DMS153 treated with DMSO at 0.1 percent for 48 hours (cell line): ENCODE measurements at regions not wholly inside any gene's neighbourhood (a gene's known extent, or its start where the extent isn't known, plus 50 kb on each side); places are given as distances from the start of the nearest gene placed in this dataset.
"Not testable (repeated sequence)": the region's sequence is repeated elsewhere in the genome, so short reads cannot be mapped to it uniquely, and the experiment has no call there.

Source experiments
- DNase-seq: peaks from one replicate; lab custom pipeline; 2025; ENCODE audit not compliant: unreplicated experiment; lab: John Stamatoyannopoulos, UW

- no peak for DNase-seq
Measured at GRCh38 chr4:19539201-19539600, 712.5 kb upstream of the SLIT2 start.

- DNase-seq = no peak
Measured at GRCh38 chr4:19534159-19534558, 717.5 kb upstream of the SLIT2 start.

GRCh38 chr4:19531906-19532848 lies 719.5 kb upstream of the SLIT2 start:
- no peak for DNase-seq

GRCh38 chr4:19523964-19524363 lies 727.7 kb upstream of the SLIT2 start:
- no peak for DNase-seq

GRCh38 chr4:19522966-19523365 lies 728.7 kb upstream of the SLIT2 start:
- DNase-seq = no peak

GRCh38 chr4:19520939-19521520 lies 730.7 kb upstream of the SLIT2 start:
- DNase-seq = no peak

GRCh38 chr4:19514276-19515070 lies 737.2 kb upstream of the SLIT2 start:
- DNase-seq = no peak

GRCh38 chr4:19512086-19512485 lies 739.6 kb upstream of the SLIT2 start:
- no peak for DNase-seq

- no peak for DNase-seq
Measured at GRCh38 chr4:19510993-19511392, 740.7 kb upstream of the SLIT2 start.

GRCh38 chr4:19508442-19508841 lies 743.3 kb upstream of the SLIT2 start:
- no peak for DNase-seq

GRCh38 chr4:19497705-19498104 lies 754.0 kb upstream of the SLIT2 start:
- no peak for DNase-seq

GRCh38 chr4:19496756-19497155 lies 754.9 kb upstream of the SLIT2 start:
- DNase-seq = no peak

GRCh38 chr4:19494961-19495360 lies 756.7 kb upstream of the SLIT2 start:
- no peak for DNase-seq

- DNase-seq = no peak
Measured at GRCh38 chr4:19492606-19493005, 759.1 kb upstream of the SLIT2 start.

GRCh38 chr4:19486400-19486799 lies 765.3 kb upstream of the SLIT2 start:
- no peak for DNase-seq

GRCh38 chr4:19478791-19479190 lies 772.9 kb upstream of the SLIT2 start:
- no peak for DNase-seq

GRCh38 chr4:19473569-19473968 lies 778.1 kb upstream of the SLIT2 start:
- DNase-seq = no peak

GRCh38 chr4:19472666-19473065 lies 779.0 kb upstream of the SLIT2 start:
- DNase-seq = no peak

GRCh38 chr4:19470001-19470400 lies 781.7 kb upstream of the SLIT2 start:
- DNase-seq = not testable (repeated sequence)

- DNase-seq = no peak
Measured at GRCh38 chr4:19462117-19462516, 789.6 kb upstream of the SLIT2 start.

GRCh38 chr4:19455850-19456602 lies 795.7 kb upstream of the SLIT2 start:
- no peak for DNase-seq
